ENCODE measurements at regions not wholly inside any gene's neighbourhood (a gene's known extent, or its start where the extent isn't known, plus 50 kb on each side); places are given as distances from the start of the nearest gene placed in this dataset.

GRCh38 chr15:70347321-70348225 lies 249.9 kb upstream of the TLE3 start:
- DNase-seq (ENCODE audit: low read depth), result no peak

GRCh38 chr15:70345251-70346019 lies 247.7 kb upstream of the TLE3 start:
- no peak for DNase-seq (ENCODE audit: low read depth)

GRCh38 chr15:70344666-70345065 lies 246.9 kb upstream of the TLE3 start:
- no peak for DNase-seq (ENCODE audit: low read depth)

GRCh38 chr15:70343961-70344621 lies 246.4 kb upstream of the TLE3 start:
- DNase-seq (ENCODE audit: low read depth), result no peak

GRCh38 chr15:70342554-70343548 lies 245.1 kb upstream of the TLE3 start:
- DNase-seq (ENCODE audit: low read depth), result no peak

- no peak for DNase-seq (ENCODE audit: low read depth)
Observed at GRCh38 chr15:70342141-70342540, 244.4 kb upstream of the TLE3 start.

- no peak for DNase-seq (ENCODE audit: low read depth)
Observed at GRCh38 chr15:70341566-70341965, 243.8 kb upstream of the TLE3 start.

GRCh38 chr15:70340494-70340870 lies 242.8 kb upstream of the TLE3 start:
- DNase-seq (ENCODE audit: low read depth), result no peak

GRCh38 chr15:70339571-70340493 lies 242.1 kb upstream of the TLE3 start:
- no peak for DNase-seq (ENCODE audit: low read depth)

- no peak for DNase-seq (ENCODE audit: low read depth)
Observed at GRCh38 chr15:70337277-70338186, 239.8 kb upstream of the TLE3 start.

- no peak for DNase-seq (ENCODE audit: low read depth)
Observed at GRCh38 chr15:70336425-70337009, 238.8 kb upstream of the TLE3 start.

GRCh38 chr15:70334286-70334685 lies 236.6 kb upstream of the TLE3 start:
- no peak for DNase-seq (ENCODE audit: low read depth)

- DNase-seq (ENCODE audit: low read depth), result no peak
Observed at GRCh38 chr15:70329179-70329578, 231.5 kb upstream of the TLE3 start.

- no peak for DNase-seq (ENCODE audit: low read depth)
Observed at GRCh38 chr15:70328679-70329115, 231.0 kb upstream of the TLE3 start.

- DNase-seq (ENCODE audit: low read depth), result no peak
Observed at GRCh38 chr15:70327856-70328678, 230.3 kb upstream of the TLE3 start.

GRCh38 chr15:70327328-70327855 lies 229.7 kb upstream of the TLE3 start:
- no peak for DNase-seq (ENCODE audit: low read depth)
